Stimulated activated CD8-positive, alpha-beta memory T cell treated with anti-CD3 and anti-CD28 coated beads, Interleukin-15, amount 100 ng/mL, for 48 hours (primary cell): ENCODE measurements at regions not wholly inside any gene's neighbourhood (a gene's known extent, or its start where the extent isn't known, plus 50 kb on each side); places are given as distances from the start of the nearest gene placed in this dataset.
"Not testable (repeated sequence)": the region's sequence is repeated elsewhere in the genome, so short reads cannot be mapped to it uniquely, and the experiment has no call there.

Experiments used
- DNase-seq, 2 donors: peaks; one replicate each; pipeline ENCODE4 v3.0.0-alpha.2; 2020; ENCODE audit warnings: low read depth in 2 of 2

DNA sequence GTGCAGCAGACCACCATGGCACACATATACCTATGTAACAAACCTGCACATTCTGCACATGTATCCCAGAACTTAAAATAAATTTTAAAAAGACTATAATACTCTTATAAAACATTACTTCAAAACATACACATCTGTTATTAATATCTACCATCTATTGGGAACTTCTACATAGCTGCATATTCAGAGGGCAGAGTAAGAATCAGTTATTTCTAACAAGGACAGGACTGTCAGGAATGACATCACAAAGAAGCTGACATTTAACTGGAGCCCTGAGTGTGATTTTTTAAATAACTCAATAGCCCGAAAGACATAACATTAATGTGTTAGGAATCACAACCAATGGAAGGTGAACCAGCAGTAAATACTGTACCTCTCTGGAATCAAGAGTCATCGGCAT lies 276.7 kb upstream of the ECI2 start:
- DNase-seq: no peak

DNA sequence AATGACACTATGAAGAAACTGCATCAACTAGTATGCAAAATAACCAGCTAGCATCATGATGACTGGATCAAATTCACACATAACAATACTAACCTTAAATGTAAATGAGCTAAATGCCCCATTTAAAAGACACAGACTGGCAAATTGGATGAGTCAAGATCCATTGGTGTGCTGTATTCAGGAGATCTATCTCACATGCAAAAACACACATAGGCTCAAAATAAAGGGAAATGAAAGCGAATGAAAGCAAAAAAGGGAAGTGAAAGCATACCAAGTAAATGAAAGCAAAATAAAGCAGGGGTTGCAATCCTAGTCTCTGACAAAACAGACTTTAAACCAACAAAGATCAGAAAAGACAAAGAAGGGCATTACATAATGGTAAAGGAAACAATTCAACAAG lies 272.3 kb upstream of the ECI2 start:
- not testable (repeated sequence) for DNase-seq

DNA sequence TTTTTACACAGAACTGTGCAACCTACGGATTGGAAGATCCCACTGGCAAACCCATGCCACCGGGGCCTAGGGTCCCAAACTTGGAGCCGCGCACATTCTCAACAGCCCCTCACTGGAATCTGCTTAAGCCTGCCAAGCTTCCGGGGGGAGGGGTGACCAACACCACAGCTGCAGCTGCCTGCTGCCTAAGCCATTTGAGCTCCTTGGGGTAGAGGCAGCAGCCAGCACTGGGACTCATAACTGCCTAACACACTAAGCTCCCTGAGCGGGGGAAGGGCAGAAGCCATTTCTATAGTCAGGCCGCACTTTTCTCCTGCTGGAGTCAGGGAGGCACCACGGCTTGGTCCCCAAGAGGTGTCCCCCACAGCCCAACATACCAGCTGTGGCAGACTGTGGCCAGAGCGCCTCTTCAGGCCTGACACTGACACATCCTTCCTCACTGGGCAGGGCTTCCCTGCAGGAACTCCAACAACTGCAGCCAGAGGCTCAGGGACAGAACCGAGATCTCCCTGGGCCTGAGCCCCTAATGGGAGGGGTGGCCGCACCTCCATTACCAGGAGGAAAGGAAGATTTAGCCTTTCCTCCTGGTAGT lies 270.3 kb upstream of the ECI2 start:
- no peak for DNase-seq

GRCh38 chr6:4404415-4404814 lies 269.0 kb upstream of the ECI2 start:
- no peak for DNase-seq

DNA sequence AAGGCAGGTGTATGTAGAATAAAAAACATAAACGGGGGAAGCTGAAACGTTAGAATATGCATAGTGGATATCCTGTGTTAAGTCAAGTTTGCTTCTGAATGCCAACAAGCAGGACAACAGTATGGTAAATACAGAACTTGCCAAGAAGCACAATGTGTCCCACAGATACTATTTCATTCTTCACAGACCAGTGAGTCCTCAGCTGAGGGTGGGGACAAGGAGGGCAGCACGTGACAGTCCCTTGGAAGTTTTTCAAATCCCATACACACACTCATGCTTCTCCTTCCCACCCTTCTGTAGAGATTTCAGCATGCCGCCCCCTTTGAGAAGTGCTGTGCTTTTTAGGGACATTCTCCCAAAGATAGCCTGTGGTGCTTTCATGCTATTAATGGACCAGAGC lies 268.5 kb upstream of the ECI2 start:
- no peak for DNase-seq

GRCh38 chr6:4403023-4403752 lies 267.8 kb upstream of the ECI2 start:
- no peak for DNase-seq

GRCh38 chr6:4402477-4402976 lies 267.2 kb upstream of the ECI2 start:
- DNase-seq: no peak

DNA sequence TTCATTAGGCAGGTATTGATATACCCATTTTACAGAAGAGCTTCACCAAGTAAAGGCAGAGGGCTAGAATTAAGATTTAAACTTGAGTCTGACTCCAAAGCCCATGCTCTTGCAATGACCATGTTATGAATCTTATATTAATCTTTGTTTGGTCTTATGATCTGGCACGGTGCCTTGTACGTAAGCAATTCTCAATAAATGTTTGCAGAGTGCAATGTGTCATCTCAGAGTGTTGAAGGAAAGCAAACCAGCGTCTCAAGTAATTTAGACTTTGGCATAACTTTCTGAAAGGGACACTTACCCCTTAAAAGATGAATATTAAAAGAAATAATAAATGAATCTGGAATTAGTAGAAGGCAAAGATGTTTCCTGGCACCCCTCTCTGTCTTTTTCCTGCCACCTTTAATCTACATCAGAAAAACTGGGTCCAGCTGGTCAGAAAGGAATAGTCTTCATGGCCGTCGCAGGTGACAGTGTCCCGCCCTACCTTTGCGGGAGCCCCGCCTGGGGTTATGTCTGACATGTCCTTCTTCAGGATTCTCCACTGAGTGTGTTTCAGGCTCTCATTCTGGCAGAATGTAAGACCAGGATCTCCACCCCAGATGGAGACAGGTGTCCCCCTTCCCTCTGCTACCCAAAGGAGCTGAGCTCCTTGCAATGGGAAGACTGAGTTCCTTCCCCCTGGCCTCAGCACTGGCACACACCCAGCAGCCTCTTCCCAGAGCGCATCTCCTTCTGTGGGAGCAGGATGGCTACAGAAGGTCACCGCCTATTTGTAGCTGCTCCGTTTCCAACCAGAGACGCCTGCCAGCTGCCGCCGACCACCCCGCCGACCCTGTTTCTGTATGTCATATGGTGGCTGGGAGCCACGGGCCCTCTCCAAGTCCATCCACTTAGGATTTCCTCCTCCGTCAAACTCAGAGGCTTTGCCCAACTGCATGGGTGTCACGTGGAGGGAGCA lies 266.3 kb upstream of the ECI2 start:
- no peak for DNase-seq

DNA sequence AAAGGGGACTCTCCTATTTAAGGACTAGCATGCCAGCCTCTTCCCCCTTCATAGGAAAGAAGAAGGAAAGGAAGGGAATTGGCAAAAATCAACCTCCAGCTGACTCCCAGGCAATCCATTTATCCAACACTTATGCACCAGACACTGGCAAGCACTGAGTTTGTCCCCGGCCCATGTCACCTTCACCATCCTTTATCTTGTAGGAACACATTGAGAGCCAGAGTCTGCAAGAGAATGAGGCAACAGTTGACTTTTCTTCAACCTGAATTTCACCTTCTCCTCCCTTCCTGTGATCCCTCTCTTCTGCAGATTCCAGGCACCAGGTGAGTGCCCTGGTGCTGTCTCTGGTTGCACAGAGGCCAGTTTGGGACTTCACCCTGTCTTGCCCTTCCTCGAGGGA lies 264.3 kb upstream of the ECI2 start:
- no peak for DNase-seq

DNA sequence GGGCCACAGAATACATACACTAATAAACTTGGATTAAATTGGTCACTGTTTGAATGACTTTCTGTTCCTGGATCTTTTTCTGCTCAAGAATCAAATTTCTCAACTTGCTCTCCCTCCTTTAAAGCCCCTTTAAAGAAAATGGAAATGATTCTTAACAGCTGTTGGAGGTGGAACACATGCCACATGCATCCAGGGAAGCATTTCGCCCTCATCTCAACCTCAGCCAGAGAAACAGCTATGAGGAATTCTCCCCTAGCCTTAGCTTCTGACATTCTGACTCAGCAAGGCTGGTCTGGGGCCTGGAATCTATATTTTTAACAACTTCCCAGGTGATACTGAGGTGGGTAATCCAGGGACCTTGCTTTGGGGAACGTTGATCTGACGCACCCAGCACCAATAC lies 263.4 kb upstream of the ECI2 start:
- DNase-seq: no peak

DNA sequence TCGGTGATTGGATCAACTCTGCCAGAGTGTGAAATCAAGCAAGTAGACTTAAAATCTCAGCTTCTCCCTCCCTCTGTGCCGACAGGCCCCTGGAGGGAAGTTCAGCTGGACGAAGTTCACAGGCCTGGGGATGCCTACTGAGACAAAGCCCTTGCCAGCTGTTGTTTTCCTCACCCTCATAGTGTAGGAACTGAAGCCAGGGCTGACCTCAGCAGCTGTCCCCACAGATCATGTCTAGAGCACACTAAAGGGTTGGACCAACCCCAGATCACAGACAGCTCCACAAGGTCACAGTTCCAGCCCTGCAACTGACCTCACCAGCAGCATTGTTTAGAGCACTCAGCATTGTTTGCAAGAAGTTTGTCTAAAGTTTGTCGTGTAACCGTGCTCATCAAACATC lies 261.9 kb upstream of the ECI2 start:
- no peak for DNase-seq

DNA sequence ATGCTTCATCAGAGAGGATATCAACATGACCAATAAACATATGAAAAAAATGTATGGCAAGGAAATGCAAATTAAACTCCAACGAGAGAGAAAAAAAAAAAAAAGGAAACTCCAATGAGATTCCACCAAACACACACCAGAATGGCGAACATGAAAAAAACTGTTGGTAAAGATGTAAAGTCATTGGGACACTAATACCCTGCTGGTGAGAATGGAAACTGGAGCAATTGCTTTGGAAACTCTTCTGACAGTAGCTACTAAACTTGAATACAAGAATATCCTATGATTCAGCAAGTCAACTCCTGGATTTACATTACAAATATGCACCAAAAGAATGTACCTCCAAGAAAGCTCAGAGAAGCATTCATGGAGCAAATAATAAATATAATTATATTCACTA lies 260.7 kb upstream of the ECI2 start:
- no peak for DNase-seq

GRCh38 chr6:4395386-4395785 lies 260.0 kb upstream of the ECI2 start:
- no peak for DNase-seq

GRCh38 chr6:4394786-4395185 lies 259.4 kb upstream of the ECI2 start:
- no peak for DNase-seq

- no peak for DNase-seq
Observed at GRCh38 chr6:4388675-4389074, 253.3 kb upstream of the ECI2 start.

GRCh38 chr6:4384656-4385055 lies 249.3 kb upstream of the ECI2 start:
- DNase-seq: no peak

DNA sequence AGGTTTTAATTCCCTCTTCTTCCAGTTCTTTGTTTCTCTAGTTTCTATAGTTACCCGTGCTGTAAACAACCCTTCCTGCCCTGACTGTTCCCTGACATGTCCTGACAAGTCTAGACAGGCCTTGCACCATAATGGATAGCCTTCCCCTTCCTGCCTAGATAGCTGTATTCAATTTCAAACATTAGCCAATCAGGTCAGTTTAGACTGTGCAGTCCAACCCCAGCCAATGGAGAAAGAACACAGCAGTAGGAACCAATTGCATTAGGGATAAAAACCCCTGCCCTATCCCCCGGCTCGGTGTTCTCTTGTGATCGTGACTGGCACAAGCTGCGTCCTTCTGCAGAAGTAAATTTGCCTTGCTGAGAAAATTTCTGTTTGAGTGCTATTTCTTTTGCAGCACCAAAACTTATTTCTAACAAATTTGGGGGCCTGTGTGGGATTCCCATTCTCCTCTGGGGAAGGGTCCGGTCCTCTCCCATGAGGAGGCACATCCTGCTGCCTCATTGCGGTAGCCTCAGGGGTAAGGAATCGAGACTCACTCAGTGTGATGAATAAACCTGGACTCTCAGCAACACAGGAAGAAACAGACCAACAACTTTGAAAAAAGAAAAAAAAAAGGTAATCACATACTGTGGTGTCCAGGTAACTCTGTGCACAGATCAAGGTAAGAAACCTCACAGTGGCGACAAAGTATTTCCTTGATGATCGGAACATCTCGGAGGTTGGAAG lies 248.7 kb upstream of the ECI2 start:
- DNase-seq: no peak

DNA sequence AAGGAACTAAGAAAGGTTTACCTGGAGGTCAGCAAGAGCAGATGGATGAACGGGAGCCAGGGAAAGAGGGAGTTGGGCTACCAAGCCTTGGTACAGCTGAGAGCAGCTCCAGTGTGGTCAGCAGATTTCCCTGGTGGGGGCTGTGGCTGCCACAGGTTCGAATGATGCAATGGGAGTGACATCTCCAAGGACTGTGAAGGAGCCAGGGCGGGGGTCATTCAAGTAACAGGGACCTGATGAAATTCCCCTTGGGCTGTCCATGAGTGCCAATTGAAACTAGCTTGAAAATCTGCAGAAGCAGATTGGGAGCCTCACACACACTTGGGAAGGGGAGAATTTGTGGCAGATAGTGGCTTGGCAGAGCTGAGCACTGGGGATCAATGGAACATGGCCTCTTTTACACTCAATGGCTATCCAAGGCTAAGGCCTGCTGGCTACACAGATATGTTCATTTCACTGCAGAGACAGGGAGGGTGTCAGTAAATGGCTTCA lies 247.0 kb upstream of the ECI2 start:
- no peak for DNase-seq

DNA sequence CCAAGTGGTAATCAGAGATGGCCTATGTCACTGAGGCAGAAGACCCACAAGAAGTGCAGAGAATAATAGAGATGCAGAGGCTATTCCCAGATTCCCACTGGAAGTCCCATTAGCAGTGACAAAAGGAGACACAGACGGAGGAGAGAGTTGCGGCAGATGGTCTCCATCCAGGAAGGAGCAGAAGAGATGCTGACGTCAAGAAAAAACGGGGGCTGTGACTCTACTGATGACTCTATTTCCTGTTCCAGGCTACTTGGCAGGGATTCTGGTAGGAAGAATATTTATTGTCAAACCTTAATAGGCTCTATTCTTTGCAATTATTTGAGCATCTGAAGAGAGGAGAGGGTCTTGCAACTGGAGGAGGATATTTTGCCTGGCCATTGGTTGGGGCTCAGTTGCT lies 246.0 kb upstream of the ECI2 start:
- no peak for DNase-seq

GRCh38 chr6:4380881-4381281 lies 245.5 kb upstream of the ECI2 start:
- no peak for DNase-seq

DNA sequence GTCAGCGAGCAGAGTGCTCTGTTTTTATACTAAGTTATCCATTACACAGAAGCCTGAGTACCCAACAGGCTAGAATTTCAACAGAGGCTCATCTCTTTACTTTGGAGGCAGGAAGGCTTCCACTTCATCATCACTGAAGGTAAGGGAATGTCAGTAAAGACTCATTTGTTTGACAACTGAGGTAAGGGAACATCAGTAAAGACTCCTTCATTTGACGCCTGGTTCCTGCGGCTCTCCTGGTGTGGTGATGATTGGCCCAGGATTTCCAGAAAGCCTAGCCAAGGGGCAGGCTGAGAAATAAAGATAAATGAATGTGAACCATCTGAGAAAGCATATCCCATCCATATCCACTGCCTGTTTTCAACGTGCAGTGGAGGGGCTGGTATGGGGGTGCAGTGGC lies 244.6 kb upstream of the ECI2 start:
- DNase-seq: no peak
